NCI-H2196 treated with DMSO at 0.1 percent for 48 hours (cell line): ENCODE measurements at regions not wholly inside any gene's neighbourhood (a gene's known extent, or its start where the extent isn't known, plus 50 kb on each side); places are given as distances from the start of the nearest gene placed in this dataset.

Source experiments
- DNase-seq: peaks from one replicate; lab custom pipeline; 2025; ENCODE audit not compliant: unreplicated experiment; lab: John Stamatoyannopoulos, UW

DNA sequence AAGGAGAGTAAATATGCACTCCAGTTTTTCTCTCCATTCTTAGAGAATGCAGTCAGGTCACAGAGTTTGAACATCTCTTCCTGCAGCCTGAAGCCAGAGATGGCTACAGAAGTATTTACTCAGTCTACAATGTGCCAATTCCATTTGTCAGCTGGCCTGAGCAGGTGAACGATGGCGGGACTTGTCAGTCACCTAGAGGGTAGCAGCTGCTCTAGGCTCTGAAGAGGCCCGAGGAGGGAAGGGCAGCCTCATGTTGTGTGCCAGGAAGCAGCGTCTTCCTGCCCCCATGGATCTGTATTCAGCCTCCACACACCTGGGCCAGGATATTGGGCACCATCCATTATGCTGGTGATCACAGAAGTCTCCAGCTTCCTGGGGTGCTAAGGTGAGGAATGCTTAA lies 316.7 kb upstream of the CHAC2 start:
- DNase-seq: peak; percentile 24

DNA sequence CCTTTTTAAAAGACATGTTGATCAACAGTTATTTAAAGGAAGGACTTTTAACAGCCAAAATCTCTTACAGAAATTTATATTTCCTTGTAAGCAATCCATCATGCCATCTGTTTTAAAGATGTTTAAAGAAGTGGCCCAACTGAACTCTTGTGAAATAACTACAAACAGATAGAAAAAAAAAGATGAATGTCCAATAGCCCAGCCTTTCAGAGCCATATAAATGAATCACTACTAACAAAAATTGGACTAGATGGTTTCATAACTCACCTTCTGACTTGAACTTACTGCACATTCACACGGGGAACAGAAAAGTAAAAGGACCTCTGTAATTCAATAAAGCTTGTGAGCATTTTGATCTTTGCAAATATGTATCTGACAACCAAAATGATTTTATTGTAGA lies 319.0 kb upstream of the CHAC2 start:
- no peak for DNase-seq

DNA sequence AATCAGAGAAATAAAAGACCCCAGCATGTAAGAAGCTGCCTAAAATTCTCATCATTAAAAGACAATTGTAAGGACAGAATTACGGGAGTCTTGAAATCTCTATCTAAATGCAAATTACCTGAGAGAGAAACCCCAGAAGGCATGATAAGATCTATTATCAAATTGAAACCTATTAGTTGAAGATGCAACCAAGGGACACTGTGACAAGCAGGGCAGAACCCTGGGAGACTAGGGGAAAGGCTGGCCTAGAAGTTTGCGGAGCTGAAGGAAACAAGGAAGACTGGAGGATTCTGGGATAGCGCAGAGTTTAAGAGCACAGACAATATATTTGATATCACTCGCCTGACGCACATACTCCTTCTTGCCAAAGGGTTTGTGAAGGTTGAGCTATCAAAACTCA lies 319.5 kb upstream of the CHAC2 start:
- DNase-seq: no peak

DNA sequence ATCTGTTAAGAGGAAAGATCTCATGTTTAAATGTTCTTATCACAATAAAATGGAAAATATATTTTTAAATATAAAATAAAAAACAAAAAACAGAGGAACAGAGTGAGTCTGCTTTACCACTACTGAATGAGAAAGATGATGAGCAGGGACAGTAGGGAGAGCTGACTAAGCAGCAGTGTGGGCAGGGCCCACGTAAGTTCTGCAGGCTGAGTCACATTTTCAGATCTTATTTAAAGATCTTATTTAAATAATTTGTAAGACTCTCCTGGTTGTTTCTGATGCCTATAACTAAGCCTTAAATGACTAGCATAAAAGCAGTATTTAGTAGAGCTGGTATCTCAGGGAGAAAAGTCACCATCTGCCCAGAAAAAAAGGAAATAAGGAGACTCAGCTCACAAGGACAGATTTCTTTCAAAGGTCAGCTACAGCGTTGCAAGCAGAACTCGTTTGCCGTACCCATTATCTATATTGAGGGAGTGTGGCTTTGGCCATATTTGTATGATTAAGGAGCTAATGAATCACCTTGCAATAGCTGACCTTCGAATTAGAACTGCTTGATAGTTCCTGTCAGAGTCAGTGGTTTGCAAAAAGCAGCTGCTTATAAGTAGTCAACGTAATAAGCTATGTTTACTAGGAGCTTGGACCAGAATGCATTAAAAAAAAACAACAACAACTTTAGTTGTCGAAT lies 322.1 kb upstream of the CHAC2 start:
- no peak for DNase-seq

DNA sequence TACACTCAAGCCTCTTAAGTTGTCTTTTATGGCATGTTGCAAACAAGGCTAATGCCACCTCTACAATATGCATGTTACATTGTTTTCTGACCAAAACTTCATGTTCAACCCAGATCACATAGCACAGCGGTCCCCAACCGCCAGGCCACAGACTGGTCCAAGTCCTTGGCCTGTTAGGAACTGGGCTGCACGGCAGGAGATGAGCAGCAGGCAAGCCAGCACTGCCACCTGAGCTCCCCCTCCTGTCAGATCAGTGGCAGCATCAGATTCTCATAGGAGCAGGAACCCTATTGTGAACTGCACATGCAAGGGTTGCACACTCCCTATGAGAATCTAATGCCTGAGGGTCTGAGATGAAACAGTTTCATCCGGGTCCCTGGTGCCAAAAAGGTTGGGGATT lies 324.8 kb upstream of the CHAC2 start:
- DNase-seq: no peak

DNA sequence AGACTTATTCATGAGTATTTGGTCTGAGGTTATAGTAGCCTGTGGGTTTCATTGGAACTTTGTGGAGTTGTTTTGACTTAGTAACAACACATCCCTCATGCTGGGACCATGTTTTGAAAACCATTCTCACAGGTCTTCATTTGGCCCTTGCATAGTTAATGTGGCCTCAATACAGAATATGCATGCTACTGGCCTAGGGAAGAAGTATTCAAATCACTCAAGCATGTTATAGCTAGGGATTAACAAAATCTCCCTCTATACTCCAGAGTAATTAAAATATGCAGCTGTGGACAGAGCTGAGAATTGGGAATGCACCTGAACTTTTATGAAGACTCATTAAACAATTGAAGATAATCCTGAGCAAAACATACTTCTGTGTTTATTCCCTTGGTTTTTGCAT lies 325.5 kb upstream of the CHAC2 start:
- DNase-seq: no peak

DNA sequence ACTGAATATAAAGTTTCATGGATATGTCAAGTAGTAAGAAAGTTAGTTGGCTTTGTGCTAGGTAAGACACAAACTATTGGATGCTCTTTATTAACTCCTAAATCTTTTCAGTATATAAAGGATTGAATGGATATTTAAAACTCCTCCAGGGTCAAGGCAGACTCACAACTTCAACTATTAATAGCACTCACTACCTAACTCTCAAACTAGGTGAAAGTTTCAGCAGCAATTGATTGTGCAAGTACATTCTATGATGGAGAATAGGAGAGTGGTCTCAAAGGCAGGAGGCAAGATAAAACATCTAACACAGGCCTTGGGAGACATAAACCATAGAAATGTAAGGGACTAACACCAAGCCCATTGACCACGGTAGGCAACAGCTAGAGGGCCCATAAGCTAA lies 328.9 kb upstream of the CHAC2 start:
- no peak for DNase-seq

DNA sequence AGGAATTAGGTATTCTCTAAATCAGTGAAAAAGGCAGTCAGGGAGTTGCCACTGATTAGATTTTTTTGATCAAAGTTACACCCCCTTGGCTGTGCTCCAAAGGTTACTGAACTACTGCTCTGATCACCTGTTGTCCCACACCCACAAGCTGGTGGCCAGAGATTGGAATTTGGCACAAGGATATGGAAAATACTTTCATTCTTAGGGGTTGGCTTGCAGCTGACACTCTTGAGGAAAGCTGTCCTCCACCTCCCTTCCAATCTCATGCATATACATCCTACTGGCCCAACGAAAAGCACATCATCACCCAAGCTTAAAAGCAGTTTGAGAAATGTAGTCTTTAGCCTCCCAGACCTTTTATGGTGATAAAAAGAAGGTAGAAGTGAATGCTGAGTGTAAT lies 329.5 kb upstream of the CHAC2 start:
- DNase-seq: no peak

DNA sequence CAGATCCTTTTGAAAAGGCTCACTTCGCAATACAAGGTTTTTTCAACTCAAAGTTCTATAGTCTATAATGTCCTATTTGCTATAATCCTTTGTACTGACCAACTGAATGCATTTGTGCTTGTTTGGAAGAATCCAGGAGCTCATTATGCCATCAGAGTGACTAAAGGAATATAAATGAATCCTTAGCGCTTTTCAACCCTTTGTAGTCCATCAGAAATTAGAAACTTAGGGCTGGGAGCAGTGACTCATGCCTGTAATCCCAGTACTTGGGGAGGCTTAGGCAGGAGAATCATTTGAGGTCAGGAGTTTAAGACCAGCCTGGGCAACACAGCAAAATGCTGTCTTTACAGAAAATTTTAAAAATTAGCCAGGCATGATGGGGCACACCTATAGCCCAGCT lies 330.2 kb upstream of the CHAC2 start:
- DNase-seq: no peak

DNA sequence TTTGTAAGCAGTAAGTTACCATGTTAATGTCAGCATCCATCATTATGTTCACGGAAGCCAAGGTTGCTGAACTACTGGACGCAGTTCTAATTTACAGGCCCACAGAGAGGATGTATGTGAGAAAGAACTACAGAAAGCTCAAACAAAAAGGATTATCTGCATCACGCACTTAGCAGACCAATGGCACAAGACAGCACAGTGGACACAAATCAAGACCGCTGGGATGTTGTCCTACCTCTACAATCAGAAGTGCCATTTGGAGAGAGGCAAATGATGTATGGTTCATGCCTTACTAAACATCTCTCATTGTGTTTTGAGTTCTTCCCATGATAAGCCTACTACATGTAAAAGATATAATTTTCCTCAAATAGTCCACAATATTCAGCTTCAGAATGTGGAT lies 330.7 kb upstream of the CHAC2 start:
- no peak for DNase-seq

DNA sequence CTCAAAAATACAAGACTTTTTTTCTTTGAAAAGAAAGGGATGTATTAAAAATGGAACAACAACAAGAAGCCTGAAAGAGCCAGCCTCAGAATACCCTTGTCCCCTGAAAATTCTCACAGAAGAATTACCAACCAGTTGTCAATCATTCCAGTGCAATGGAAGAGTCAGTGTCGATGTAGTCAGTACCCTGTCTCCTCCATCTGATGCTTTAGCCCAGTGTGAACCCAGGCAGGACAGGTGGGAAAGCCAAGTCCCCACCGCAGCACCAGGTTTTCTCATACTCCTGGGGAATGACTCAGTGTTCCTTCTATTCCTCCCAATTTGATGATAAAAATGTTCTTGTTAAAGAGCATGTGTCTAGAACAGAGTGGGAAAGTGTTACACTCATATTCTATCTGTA lies 332.0 kb upstream of the CHAC2 start:
- DNase-seq: no peak

DNA sequence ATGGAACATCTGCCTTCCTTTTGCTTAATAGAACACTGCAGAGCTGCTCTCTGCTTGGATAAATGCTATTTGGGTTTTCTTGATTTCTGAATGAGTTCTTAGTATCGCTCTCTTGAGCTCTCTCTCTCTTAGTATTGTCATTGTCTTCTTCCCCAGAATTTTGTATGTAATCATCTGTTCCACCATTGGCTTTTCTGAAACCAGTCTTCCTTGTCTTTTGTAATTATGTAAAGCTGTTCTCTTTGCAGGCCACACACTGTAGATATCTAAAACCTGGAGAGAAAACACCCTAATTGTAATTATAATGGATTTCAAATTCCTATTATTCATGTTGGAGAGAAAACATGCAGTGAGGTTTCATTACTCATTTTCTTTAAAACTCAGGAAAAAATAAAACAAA lies 333.1 kb upstream of the CHAC2 start:
- no peak for DNase-seq

DNA sequence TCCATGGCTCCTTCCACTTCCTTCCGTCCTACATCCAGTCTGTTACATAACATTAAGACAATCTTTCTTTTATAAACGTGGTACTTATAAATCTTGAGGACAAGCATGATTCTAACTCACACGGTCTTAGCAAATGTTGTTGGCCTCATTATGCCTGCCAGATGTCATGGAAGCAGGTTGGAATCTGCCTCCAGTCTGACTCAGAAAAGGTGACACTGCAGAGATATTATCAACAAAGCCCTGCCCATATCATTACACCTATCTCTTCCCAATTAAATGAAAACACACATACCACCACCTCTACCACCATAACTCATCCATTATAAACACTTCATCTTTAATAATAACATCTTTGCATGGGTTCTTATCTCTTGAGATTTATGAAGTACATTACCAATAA lies 334.7 kb upstream of the CHAC2 start:
- no peak for DNase-seq

DNA sequence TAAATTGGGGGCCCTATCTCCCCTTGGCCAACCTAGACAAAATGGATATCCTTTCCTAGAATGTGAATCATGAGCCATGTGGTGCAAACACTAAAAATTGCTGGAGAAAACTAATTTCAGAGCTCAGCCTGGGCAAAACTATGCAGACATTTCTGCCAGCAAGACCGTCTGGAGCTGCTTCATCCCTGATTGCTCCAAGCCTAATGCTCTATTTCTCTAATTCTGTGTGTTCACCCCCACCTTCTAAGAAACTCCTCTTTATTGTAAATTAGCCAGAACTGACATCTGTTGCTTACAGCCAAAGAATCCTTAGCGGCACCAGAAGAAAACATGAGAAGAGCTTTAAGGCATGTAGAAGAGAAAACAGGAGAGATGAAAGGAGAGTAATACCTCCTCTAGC lies 337.7 kb upstream of the CHAC2 start:
- no peak for DNase-seq

DNA sequence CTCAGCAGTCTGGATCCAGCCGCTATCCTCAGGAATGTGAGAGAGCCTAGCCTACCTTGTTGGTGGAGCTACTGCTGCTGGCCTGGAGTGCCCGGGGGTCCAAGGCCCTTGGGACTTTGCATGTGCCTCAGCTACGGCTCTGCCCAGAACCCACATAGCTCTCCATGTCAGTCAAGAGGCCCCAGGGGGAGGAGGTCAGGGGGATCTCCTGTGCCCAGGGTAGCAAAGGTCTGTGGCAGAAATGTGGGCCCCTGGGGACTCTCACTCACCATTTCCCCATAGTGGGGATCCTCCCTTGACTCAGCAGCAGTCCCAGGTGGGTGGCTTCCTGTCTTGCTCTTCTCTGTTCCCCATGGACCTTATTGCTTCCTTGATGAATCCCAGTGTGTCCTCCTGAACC lies 342.7 kb upstream of the CHAC2 start:
- no peak for DNase-seq

DNA sequence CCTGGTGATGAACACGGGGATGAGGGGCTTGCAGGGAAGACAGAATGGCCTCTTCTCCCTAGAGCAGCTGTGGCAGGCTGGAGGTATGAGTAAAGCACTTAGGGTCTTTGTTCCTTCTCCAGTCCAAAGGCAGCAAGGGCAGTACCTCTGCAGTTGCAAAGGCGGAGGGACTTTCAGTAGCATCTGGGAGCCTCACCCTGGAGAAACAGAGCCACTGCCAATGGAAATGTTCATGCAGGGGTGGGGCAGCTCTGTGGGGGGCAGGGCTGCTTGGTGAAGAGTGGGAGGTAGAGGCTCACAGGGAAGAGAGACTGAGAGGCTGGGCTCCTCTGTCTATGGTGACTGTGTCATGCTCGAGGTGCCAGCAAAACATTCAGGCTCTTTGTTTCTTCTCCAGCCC lies 344.1 kb upstream of the CHAC2 start:
- no peak for DNase-seq

DNA sequence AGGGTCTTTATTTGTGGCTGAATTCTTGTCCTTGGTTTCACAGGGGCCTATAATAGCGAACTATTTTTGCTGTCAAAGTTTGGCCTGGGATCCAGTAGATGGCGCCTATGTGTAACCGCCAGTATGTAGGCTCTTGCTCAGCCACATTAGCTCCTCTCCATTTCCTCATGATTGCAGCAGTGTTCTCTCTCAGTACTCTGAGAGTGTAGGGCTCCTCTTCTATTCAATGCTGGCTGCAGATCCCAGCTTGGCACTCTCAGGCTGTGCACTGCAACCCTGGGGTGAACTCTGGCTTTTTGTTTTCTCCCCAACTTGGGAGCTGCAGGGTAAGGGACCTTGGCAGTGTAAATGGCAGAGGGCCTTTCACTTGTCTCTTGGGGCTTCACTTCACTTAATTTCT lies 344.6 kb upstream of the CHAC2 start:
- DNase-seq: no peak

DNA sequence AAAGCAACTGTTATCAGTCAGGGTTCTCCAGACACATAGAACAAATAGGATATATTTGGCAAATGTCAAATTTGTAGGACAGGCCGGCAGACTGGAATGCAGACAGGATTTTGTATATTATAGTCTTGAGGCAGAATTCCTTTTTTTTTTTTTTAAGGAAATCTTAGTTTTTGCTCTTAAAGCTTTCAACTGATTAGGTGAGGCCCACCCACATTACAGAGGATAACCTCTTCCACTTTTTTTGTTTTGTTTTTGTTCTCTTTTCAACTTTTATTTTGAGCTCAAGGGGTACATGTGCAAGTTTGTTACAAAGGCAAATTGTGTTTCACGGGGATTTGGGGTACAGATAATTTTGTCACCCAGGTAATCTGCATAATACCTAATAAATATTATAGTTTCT lies 350.2 kb upstream of the CHAC2 start:
- no peak for DNase-seq

DNA sequence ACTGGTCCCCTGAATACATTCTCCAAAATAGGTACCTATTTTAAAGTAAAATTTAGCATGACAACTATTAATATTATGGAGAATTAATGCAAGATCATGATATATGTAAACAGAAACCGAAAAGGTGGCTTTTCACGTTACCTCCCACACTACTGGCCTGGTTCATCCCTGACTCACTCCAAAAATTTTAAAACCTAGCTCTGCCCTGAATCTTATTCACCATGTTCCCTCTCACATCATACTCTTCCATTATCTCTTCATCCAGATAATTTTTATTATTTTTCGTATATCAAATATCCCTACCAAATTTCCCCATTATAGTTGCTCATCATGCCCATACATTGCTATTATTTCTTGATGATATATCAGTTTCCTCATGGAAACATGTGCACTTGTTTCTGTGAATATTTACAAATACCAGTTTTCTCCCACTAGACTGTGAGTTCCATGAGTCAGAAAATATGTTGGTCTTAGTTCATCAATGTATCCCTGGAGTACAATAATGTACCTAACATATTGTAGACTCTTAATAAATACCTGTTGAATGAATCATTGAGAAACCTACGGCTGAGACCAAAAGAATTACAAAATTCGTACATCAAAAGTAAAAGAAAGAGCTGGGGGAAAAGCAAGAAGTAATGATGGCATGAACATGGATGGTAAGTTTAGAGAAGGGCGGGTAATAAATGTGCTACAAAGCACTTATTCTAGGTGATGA lies 360.1 kb upstream of the CHAC2 start:
- no peak for DNase-seq

DNA sequence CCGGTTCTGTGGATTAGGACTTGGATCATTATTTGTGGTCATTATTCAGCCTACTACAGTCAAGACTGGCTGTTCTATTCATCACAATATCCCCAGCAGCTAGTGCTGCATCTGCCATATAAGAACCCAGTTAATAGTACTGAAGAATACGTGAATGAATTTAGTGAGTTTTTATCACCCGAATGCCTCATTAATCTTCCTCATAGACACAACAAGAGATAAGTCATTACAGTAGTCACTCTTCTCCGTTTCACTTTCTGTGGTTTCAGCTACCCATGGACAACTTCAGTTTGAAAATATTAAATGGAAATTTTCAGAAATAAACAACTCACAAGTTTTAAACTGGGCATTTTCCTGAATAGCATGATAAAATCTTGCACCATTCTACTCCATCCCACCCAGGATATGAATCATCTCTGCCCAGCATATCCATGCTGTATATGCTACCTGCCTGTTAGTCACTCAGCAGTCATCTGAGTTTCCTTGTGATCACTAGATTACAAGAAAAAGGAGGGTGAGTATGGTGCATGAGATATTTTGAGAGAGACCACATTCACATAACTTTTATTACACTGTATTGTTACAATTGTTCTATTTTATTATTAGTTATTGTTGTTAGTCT lies 363.7 kb upstream of the CHAC2 start:
- DNase-seq: no peak

DNA sequence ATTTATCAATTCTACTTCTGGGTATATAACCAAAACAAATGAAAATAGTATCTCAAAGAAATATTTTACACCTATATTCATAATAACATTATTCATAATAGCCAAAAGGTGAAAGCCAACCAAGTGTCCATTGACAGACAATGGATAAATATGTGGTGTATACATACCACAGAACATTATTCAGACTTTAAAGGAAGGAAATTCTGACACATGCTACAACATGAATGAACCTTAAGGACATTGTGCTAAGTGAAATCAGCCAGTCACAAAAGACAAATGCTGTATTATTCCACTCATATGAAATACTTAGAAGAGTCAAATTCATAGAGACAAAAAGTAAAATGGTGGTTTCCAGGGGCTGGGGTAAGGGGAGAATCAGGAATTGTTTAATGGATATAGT lies 370.5 kb upstream of the CHAC2 start:
- DNase-seq: no peak

DNA sequence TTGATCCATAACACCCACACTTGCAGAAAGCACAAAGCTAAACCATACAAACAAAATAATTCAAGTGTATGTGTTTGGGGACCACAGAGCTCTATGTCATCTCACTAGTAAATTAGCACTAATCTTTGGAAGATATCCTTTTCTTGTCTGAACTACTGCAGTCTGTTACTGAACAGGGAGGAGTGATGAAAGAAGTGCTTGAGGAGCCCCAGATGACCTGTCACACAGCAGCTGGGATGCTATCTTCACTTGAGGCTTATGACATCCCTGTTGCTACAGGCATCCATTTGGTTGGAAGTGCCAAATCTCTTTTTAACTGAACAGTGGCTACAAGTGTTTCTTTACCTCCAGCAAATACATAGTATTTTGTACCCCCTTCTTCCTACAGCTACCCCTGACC lies 386.3 kb upstream of the CHAC2 start:
- no peak for DNase-seq

DNA sequence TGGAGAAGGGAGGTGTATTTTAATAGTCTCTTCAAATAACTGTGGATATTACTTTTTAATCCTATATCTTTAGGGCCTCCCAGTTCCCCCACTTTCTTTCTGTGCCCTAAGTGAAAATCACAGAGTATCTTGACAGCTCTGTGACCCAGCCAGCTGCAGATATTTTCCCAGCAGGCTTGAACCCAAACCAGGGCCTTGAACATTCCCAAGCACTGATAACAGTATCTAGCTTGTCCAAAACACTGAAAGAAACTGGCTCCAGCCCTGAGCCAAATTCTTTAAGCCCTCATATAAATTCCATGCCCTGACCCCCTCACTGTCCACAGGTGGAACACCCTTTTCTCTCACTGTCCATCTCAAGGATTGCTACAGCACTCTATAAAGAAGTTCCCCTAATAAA lies 388.1 kb upstream of the CHAC2 start:
- DNase-seq: no peak
